Stimulated activated CD4-positive, alpha-beta T cell treated with anti-CD3 and anti-CD28 coated beads, Interleukin-4, amount 100 ng/mL, for 24 hours (primary cell): ENCODE measurements at regions not wholly inside any gene's neighbourhood (a gene's known extent, or its start where the extent isn't known, plus 50 kb on each side); places are given as distances from the start of the nearest gene placed in this dataset.

Experiments used
- DNase-seq: peaks from one replicate; pipeline ENCODE4 v3.0.0-alpha.2; 2020

DNA sequence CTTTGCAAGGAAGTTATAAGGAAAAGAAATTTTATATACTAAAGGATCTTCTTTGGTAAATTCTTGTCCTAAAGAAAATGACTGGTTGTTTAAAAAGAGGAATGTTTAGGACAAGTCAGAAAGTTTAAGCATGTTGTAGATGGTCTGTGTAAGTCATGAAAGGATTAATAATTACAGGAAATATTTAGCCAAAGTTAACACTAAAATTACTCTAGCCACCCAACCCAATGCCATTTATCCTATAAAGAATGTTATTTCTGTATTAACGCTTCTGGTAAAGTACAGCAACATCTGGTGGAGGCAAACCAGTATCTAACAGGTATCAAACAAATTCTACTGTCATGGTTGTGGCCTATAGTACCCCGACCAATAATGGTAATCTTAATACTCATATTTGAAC is 546.9 kb upstream of the PKDCC start:
- DNase-seq: no peak

DNA sequence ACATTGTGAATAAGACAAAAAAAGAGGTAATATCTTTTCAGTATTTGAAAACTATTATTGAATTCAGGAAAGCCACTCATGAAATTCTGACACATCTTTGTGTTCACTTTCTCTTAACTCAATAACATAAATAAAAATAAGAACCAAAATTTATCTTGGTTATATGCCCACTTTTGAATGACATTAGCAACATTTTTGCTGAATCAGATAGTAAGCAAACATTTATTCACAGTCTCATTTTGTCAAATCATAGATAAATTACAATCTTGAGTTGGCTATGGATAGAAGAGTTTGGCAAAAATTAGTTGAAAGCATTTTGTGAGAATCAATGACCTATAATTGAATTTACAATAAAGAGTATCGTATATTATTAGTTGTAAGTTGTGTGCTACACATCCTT is 545.1 kb upstream of the PKDCC start:
- no peak for DNase-seq

DNA sequence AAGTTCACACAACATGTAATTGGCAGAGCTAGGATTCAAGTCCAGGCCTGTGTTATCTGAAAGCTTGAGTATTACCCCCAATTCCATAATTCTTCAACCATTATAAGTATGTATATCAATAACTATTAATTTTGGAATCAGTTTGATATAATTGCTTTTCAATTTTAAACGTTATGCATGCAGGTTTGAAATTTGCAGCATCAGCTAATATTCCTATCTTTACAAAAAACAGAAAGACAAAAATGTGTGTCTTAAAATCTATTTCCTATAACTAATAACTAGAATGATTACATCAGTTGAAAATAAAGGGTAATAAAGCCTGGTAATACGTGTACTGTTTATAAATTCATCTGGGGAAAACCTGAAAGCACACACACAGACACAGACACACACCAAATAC is 543.3 kb upstream of the PKDCC start:
- no peak for DNase-seq

DNA sequence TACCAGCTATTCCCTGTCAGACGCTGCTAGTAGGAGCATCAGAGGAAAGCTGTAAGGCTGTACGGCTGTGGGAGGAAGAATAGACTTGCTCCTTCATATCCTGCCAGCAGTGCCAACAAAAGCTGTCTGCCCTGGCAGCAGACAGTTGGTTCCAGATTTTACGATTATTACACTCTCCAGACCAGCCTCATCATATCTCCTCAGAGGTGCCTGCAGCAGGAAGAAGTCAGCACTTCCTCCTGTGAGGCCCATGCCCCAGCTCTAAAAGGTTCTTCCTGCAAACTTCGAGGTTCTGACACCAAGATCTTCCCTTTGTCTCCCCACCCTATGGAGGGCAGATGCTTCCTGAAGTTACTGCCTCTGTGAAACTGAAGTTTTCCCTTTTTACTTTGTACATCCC is 537.7 kb upstream of the PKDCC start:
- no peak for DNase-seq

DNA sequence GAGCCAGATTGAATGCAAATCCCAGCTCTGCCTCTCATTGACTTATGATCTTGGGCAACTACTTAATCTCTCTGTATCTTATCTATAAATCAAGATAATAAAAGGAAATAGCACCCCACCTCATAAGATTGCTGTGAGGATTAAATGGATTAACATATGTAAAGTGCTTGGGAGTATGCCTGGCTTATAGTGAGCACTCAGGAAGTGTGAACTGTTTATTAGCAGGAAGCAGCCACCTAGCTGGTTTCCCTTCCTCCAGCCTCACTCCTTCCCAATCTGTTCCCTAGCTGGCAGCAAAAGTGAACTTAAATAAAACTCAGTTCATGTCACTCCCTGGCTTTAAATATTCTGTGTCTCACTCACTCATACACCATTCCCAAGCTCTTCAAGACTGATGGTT is 526.6 kb upstream of the PKDCC start:
- no peak for DNase-seq

DNA sequence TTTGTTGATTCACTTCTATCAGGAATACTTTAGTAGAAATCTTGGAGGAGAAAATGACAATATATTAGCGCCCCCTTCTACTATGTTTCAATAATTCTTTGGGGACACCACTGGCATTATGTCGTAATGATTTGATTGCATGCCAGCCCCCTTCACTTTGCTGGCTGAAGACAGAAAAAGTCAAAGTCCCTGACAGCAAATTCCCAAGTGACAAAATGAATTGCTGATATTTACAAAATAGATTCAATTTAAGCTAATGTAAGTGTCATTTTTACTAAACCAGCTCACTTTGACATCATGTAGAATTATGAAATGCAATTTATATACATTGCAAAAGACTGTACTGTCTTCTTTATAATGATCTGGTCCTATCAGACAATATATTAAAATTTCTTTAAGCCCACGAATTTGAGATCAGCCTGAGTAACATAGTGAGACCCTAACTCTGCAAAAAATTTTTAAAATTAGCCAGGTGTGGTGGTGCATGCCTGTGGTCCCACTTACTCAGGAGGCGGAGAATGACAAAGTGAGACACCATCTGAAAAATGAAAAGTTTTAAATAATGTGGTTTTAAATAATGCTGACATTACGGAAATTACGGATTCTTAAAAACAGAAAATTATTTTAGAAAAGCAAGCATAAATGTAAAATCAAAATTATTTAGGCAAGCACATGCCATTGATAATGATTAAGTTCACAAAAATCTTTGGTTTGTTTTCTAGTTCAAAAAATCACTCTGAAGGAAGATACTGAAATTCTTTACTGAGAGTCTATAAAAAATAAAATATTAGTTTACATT is 520.1 kb upstream of the PKDCC start:
- DNase-seq: no peak

DNA sequence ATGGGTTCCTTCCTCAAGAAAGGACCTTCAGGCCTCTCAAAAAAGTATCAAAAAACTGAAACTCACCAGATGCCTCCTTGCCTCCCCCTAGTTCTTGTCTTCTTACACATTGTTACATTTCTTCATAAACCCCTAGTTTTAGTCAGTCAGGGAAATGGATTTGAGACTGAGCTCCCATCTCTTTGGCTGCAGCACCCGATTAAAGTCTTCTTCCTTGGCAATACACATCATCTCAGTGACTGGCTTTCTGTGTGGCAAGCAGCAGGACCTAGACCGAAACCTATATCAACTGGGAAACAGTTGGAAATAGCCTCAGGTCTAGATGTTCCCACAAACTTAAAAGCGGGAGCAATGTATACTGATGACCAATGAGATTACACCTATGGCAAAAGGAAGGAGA is 512.2 kb upstream of the PKDCC start:
- DNase-seq: no peak

DNA sequence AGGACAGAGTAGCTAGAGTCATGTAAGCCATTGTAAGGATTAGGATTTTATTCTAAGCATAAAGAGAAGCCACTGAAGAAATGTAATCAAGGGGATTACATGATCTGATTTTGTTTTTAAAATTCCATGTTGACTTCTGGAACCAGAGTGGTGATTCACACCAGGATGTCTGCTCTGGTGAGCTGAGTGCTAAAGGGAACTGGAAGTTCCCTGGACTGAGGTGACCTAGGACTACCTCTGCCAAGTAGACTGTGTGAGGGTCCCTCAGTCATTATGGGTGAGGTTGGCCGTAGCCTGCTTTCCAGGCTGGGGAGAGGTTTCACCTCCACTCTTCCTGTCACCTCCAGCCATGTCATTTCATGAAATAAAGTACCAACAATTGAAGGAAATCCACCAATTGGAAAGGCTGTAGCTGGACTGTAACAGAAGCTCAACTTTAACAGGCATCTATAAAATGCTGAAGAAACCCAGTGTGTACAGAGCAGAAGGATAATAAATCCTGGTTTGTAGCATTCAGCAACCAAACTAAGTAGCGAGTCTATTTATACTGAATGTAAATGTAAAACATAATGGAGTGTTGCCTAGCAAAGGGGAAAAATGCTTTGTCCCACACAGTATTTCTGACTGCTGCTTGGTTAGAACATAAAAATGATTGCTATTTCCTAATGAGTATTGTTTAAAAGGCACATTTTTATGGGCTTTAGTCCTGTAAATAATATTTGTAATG is 507.4 kb upstream of the PKDCC start:
- no peak for DNase-seq

DNA sequence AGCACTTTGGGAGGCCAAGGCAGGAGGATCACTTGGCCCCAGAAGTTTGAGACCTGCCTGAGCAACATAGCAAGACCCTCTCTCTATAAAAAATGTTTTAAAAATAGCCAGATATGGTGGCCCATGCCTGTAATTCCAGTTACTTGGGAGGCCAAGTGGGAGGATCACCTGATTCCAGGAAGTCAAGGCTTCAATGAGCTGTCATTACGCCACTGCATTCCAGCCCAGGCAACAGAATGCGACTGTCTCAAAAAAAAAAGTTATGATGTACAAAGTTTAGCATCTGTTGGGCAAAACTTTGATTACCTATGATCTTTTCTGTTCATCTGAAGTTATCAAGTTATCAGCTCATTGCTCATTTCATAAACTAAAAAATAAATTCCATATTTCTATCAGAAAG is 504.1 kb upstream of the PKDCC start:
- no peak for DNase-seq

DNA sequence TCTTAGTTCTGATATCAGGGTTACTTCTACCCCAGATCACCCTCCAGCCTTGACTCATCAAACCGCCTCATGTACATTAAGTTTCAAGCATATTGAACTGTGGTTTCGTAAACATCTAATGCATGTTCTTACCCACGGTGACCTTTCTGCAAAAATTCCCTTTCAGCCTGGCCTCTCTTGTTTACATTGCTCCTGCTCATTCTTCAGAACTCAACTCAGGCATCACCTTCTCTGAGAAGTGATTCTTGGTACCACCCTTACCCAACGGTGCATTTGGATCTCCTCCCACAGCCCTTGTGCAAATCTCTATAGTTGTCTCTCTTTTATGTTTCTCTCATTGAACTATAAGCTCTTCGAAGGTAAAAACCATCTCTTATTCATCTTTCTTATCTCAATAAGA is 503.1 kb upstream of the PKDCC start:
- no peak for DNase-seq

DNA sequence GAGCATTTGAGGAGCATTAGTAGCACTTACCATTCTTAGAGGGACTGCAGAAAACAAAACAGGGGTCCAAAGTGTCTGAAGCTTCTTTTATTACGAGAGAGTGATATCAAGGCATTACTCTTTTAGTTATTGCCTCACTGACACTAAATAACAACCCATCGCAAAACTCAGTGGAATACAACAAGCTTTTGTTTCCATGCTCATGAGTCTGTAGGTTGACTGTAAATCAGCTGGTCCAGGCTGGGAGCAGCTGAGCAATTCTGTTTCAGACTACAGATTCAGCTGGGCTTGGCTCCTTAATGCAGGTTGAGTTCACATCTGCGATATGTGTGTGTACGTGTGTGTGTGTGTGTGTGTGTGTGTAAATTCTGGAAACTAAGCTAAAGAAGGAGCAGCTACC is 501.8 kb upstream of the PKDCC start:
- DNase-seq: no peak

DNA sequence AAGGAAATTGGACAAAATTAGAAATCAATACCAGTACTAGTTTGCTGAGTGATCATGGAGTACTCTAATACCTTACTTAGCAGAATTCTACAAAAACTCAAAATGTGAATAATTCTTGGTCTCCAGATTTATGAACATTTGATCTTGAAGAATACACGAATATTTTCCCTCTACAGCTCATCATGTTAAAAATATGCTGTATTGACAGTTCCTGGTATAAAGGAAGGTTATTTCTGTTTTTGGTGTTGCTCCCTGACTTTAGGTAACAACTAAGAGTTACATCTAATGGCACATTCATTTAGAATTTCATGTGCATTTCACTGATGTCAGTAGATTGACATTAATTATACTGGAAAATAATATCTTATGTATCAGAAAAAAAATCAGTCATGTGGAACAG is 479.2 kb upstream of the PKDCC start:
- DNase-seq: no peak

DNA sequence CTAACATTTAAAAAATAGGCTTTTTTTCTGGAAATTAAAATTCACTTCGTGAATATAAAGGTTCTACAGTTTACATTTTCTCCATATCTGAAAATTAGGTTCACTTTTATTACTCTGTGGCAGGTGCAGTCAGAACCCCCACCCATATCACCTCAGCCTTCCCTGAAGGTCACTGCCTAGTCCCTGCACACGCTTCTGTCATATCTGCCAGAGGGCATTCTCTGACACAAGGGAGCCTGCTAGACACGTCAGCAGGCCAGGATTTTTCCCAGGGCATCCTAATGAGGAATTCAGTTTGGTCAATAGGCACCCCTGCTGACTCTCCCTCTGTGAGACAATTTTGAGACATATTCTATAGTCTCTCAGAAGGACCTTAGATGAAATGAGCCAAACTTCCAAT is 475.7 kb upstream of the PKDCC start:
- no peak for DNase-seq

DNA sequence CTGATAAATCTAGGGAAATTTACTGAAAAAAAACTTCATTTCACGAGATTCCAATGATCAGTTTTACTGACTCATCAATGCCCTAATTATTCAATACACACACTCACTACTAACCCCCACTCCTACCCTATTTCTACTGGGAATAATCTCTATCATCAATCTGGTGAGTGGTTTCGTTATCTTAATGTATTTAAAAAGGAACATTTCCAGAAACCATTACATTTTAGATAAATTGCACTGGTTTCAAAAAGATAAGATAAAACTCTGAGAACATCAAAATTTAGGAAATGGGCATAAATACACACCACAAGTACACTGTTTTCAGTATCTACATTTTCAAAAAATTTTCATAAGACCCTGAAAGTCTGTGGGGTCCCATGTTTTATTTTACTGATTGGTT is 471.4 kb upstream of the PKDCC start:
- no peak for DNase-seq

DNA sequence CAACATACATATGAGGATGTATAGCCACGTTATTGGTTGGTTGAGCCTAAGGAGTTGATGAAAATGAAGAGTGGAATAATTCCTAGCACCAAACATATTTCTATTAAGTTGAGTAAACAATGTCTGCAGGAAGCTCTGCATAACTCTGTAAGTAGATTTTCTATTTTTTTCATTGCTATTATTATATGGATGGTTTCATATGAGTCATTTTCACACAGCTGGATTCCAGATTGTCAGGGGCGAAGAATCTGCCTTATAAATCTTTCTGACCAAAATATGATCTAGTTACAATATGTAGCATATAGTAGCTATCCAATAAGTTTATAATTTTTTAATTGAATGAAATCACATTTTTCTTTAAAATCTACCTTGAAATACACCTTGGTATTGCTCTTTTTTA is 468.0 kb upstream of the PKDCC start:
- DNase-seq: no peak

DNA sequence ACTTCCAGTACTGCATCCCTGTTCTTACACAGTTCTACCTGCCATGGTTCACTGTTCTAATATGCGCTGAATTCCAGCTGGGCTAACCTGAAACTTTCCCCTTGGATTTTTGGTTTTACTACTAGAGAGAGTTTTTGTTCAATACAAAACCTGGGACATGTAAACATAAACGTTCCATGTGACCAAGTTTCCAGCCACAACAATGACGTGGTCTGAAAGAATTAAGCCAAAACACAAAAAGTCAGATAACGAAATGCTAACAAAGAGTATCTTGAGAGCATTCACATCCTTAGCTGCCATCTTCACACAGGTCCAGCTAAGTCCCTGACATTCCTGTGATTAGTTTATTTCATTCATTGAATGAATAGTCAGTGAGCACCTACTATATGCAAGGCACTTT is 467.0 kb upstream of the PKDCC start:
- no peak for DNase-seq

DNA sequence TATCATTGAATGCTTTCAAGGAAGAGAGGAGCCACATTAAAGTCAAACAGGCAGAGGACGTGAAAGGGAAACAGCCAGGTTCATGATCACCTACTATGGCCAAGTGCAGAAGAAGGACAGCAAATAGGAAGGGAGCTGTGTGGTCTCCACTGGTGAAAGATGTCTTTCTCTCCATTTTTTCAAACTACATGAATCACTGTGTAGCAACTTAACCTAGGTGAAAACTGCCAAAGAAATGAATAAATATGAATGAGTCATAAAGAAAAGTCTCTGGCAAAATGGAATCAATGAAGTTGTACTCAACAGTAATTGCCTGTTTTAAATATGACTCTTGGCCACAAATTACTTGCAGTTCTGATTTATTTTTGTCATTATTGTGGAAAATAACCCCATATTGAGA is 452.6 kb upstream of the PKDCC start:
- DNase-seq: no peak

DNA sequence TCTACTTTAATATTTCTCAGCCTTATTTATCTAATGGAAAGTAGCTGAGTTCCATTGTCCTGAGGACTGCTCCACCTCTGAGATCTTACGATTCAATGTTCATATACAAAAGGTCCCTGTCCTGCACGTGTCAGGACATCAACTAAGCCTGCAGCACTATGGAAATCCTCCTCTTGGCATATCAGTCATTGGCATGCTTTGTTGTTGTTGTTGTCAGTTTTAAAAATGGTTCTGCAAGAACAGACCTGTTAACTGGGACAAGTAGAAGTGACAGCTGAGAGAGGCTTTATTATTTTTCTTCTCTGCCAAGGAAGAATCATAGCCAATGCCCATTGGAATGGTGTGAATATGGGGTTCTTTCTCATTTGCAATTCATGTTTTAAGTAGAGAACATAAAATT is 450.1 kb upstream of the PKDCC start:
- no peak for DNase-seq

DNA sequence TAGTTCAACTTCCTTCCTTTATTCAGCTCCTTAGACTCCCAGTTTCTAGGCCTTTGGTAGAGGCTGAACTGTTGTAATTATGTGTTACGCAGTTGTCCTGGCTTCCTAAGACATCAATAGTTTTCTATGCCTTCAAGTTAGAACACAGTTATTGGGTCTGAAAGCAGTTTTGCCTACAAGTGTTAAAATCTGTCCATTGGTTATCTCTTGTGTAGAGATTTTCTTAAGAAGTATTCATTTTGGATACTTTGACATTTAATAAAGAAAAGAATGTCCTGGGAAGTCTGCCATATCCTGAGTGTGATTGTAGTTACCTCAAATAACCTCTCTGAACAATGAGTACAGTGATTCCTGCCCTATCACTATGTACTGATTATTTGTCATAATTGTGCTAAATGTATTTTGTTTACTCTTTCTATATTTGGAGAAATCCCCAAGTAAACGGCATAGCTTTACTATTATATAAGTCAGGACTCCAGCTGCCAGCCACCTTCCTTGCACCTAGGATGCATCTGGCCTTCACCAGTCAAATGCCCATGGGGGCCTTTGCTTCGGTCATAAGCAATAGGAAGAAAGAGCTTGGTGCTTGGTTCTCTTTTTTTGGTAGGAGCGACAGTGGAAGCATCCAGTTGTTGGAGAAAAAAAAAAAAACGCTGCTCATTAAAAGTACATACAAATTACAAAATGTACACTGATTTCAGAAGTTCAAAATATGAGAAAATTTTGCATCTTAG is 449.5 kb upstream of the PKDCC start:
- DNase-seq: no peak

DNA sequence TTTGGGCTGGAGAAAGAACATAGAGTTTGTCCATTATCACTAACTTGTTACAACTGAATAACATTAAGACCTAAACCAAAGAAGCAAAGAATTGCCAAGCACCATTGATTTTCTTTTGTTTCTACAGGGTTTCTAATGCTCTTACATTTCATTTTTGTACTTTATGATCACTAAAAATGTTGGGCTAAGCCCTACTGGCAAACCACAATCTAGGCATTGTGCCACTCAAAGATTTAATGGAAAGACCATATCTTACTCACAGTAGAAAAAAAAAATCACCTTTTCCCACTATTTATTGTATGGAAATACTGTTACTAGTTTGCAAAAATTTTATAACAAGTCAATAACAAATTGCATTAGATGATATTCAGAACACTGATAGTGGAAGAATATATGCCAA is 447.4 kb upstream of the PKDCC start:
- no peak for DNase-seq

DNA sequence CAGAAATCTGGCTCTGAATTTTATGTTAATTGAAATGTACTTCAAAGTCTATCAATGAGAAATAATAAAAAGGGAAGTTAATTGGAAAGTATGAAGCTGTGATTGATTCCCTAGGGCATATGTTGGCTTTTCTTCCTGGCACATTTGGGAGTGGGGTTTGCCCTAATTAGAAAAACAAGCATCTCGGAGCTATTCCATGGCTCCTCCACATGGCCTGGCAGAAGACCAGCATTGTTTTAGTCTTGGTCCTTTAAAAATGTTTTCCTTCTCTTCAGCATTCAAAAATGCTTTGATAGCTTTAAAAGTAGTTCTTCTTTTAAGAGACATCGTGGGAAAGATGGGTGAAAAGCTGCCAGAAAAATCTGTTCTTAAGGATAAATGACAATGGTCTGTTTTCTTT is 445.5 kb upstream of the PKDCC start:
- no peak for DNase-seq

DNA sequence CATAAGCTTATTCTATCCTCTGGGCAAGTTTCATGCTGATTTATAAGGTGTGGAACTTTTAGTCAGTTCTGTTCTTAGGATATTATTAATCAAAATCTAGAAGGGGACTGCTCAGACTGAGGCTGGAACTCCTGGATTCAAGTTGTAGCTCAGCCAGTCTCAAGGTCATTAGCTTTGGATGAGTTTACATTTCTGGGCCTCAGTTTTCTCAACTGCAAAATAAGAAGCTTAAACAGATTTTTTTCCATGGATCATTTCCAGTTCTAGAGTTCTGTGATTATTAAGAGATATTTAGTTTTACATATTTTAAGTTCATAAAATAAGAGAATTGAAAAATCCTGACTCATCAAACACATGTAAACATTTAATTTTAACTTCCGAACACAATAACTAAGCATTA is 442.5 kb upstream of the PKDCC start:
- DNase-seq: no peak

DNA sequence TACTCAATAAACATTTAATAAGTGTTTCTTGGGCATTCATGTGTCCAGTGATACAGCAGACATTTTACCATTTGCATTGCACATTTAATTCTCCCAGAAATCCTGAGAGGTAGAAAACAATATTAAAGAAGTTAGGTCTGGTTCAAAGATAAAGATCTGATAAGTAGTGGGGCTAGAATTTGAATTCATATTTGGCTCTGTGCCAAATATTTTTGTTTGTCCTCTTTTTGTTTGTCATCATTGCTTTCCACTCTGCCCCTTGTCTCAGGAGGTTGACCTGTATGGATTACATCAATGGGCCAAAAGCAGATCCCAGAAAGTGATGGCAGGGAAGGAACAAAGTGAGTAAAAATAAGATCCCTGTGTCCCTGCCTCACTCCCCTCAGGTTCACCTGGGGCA is 441.9 kb upstream of the PKDCC start:
- DNase-seq: no peak

DNA sequence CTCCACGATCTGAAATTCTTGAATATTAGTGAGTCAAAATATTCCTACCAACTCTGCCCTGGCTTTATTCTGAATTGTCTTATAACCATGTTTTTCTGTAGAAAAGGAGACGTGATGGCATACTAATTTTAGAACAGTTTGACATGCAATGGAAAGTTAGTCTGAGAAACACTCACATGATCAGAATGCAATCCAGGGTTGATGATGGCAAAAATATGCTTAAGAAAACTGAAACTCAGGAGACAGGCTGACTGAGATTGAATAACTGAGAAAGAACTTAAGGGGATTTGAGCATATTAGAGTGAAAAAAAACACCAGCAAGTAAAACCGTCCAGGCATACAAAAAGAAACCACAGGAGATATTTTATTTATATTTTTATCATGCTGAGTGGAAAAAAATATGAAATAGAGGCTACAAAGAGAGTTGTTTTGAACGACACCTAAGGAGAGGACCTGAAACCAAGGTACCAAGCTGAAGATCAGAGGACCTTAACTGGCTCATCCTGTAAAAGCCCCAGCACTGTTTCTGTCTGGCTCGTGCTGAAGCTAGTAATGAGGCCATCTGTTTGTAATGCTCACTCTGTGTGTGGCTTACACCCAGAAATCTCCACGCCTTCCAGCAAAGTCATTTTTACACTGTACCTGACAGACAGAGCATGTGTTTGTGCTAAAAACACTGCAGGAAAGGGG is 437.2 kb upstream of the PKDCC start:
- no peak for DNase-seq
